GM11168 (cell line): ENCODE measurements at regions not wholly inside any gene's neighbourhood (a gene's known extent, or its start where the extent isn't known, plus 50 kb on each side); places are given as distances from the start of the nearest gene placed in this dataset.

Experiments used
- in situ Hi-C: fragments of 300-500 bp; cut with MboI; formaldehyde crosslinking; loops from one replicate; pipeline ENCODE4 v1.12.0; 2022; ENCODE audit warnings: low sequenced_read_pairs; ENCODE audit not compliant: unreplicated experiment

- in situ Hi-C loops = no loop called here
Measured at GRCh38 chr3:72127224-72127612, 342.3 kb upstream of the PROK2 start.

GRCh38 chr3:72126441-72127223 lies 341.7 kb upstream of the PROK2 start:
- in situ Hi-C loops = no loop called here

DNA sequence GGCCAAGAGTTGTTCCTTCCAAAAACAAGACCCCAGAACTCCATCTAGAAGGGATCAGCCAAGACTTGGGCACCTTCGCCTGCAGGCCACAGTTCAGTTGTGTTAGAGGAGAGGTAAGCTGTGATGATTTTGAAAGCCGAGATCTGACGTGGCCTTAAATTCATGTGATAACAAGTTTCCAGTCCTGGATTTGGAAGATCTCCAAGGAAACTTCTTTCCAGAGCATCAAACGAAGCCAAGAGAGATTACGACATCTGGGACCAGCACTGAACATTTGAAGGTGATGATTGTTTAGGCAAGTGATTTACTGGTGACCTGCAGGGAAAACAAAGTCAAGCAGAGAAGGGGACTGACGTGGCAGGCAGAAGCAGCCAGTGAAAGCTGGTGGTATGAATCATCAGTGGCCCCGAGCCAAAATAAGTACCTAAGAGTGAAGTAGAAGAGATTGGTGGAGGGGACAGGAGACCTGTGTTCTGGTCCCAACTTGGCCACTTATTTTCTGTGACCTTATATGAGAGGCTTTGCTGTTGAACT lies 339.0 kb upstream of the PROK2 start:
- in situ Hi-C loops = no loop called here

DNA sequence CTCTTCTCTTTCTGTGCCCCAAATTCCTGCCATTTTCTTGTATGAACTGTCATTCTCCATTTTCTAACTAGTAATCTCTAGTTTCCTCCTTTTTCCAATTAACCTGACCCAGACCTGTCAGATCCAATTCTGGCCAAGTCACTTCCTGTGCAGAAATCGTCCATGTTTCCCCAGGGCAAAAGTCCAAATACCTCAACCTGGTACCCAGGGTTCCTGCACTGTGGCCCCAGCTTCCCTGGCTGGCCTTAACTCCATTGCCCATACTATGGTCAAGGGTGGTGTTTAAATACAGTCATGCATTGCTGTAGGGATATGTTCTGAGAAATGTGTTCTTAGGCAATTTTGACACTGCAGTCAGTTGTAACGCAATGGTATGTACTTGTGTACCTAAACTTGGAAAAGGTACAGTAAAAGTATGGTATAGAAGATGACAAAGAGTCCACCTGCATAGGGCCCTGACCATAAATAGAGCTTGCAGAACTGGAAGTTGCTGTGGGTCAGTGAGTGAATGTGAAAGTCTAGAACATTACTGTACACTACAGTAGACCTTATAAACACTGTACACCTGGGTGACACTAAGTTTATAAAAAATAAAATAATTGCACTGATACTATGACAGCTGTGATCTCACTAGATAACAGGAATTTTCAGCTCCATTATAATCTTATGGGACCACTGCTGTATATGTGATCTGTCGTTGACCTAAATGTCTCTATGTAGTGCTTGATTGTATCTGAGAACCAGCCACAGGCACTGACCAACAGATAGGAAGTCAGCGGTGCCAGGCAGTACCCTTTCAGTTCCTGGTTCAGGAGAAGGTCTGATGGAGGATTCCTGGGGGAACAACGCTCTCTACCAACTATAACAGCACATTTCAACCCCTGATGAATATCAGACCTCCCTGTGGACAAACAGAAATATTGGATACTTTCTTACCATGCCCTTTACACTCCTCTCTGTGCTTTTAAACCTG lies 336.1 kb upstream of the PROK2 start:
- in situ Hi-C loops = no loop called here

- in situ Hi-C loops = no loop called here
Measured at GRCh38 chr3:72120039-72120438, 335.1 kb upstream of the PROK2 start.

DNA sequence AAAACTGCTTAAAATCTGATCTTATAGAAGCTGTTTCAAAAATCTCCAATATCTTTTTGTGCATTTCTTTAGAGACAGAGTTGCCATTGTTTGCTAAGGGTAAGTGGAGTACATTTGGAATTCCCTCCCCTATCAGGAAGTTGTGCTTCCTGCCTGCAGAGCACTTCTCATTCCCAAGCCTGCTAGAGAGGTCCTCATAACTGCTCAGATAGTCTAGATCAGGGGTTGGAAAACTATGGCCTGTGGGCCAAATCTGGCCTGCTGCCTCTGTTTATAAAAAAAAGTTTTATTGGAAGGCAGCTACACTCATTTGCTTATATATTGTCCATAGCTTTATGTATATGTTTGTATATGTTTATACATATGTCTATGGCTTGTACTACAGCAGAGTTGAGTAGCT lies 333.7 kb upstream of the PROK2 start:
- in situ Hi-C loops = no loop called here

- in situ Hi-C loops = no loop called here
Measured at GRCh38 chr3:72116226-72116625, 331.3 kb upstream of the PROK2 start.

DNA sequence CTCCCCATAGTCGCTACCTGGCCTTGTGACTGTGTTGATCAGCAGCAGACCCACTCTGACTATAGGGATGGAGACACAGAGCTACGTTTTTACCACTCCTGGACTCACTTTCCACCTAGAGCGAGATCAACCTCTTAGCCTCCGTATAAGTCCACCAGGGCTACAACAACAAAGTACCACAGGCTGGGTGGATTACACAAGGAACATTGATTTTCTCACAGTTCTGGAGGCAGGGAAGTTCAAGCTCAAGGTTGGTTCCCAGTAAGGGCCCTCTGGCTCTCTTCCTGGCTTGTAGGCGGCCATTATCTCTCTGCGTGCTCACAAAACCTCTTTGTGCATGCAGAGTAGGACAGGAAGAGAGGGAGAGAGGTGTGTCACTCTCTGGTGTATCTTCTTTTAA lies 330.4 kb upstream of the PROK2 start:
- in situ Hi-C loops = no loop called here

GRCh38 chr3:72114773-72115172 lies 329.8 kb upstream of the PROK2 start:
- in situ Hi-C loops = no loop called here

- in situ Hi-C loops = no loop called here
Measured at GRCh38 chr3:72113964-72114363, 329.0 kb upstream of the PROK2 start.

- in situ Hi-C loops = no loop called here
Measured at GRCh38 chr3:72113564-72113963, 328.6 kb upstream of the PROK2 start.

DNA sequence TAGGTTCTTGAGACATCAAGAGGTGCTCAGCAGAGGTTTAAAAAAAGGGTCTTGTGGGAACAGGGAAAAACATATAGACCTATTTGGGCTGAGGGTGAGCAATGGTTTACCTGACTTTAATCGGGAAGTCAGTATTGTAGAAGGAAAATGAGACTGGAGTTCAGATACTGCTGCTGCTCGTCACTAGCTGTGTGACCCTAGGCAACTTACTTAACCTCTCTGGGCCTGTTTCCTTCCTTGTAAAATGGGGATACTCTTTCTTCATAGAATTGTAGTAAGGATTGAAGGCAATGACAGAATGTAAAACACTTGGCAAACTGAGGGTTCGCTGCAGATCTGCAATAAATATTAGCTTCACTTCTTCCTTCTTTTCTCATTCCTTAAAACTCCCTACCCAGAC lies 327.5 kb upstream of the PROK2 start:
- in situ Hi-C loops = no loop called here

DNA sequence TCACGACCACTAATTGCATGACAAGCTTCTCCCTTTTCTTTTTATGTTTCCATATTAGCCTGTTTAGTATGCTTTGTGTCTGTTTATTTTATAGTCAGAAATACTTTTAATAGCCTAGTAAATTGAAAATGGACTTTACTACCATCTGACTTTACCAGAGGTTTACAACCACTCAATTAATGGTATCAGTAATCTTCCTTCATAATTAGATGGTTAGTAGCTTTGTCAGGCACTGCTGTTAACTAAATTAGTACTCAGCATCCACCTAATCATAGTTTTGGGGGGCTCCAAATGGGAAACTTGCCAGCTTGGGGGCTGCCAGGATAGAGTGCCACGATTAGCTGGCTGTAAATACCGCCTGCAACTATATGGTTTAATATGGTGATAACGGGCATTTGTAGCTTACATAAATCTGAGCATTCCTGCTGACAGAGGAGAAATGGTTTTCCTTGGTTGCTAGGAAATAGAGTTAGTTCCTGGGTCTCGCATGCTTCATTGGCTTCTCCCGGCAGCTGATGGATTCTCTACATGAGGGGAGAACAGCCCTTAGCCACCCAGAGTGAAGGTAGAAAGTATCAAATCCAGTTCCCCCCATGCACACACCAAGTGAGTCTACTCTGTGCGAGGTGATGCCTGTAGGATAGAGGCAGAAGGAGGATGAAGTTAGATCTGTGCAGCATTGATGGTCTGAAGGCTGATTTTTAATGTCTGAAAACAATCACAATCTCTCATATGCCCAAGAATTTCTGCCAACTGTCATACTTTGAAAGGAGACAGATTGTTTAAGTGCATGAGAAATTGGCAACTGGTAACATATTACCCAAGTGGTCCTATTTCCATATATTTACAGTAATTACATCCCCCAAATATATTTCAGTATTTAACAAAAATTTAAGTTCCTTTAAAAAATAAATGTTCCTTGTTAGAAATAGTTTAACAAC lies 326.6 kb upstream of the PROK2 start:
- in situ Hi-C loops = no loop called here

DNA sequence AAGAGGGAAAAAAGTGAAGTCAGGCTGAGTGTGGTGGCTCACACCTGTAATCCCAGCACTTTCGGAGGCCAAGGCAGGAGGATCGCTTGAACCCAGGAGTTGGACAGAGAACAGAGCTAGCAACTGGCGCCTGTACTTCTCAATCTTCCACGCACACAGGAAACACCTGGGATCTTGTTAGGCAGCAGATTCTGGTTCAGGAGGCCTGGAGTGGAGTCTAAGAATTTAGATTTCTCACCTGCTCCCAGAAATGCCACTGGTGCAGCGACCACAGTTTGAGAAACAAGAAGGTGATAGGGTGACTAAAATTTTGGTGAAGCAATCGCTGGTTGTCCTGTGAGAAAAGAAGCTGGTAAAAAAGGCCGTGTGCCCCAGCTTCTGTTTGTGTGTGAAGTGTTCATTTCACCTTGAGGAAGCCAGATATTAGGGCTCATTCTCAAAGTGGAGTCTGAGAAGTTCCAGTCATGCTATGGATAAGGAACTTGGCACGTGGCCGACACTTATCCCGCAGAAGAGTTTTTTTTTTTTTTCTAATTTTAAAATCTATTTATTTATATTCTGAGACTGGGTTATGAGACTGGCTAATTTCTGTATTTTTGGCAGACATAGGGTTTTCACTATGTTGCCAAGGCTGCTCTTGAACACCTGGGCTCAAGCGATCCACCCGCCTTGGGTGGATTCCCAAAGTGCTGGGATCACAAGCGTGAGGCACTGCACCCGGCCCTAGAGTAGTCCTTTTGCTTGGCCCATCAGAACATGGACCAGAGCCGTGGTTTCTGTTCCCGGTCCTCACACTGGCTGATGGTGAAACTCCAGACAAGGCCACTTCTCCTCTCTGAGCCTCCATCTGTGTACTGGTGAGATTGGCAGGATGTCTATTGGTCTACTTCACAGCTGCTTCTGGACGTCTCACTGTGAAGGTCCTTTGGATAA lies 324.6 kb upstream of the PROK2 start:
- in situ Hi-C loops = no loop called here

GRCh38 chr3:72105306-72105705 lies 320.4 kb upstream of the PROK2 start:
- in situ Hi-C loops = no loop called here

- in situ Hi-C loops = no loop called here
Measured at GRCh38 chr3:72102112-72102616, 317.2 kb upstream of the PROK2 start.

- in situ Hi-C loops = no loop called here
Measured at GRCh38 chr3:72101494-72101893, 316.5 kb upstream of the PROK2 start.

GRCh38 chr3:72100601-72101187 lies 315.7 kb upstream of the PROK2 start:
- in situ Hi-C loops = no loop called here
